Smooth muscle cell (in vitro differentiated cells): ENCODE measurements at regions not wholly inside any gene's neighbourhood (a gene's known extent, or its start where the extent isn't known, plus 50 kb on each side); places are given as distances from the start of the nearest gene placed in this dataset.

Experiments
- DNase-seq: peaks from one replicate; lab custom pipeline; 2025; ENCODE audit not compliant: unreplicated experiment; lab: John Stamatoyannopoulos, UW
- H2AFZ ChIP-seq: fragments of 200-600 bp; sonication (generic); 2 replicates; pipeline ENCODE4 v1.6.0; 2016; ENCODE audit warnings: antibody characterized with exemption, low read depth, mild to moderate bottlenecking
- H3F3A ChIP-seq: fragments of 200-600 bp; sonication (generic); 2 replicates; pipeline ENCODE4 v1.6.0; 2017; ENCODE audit warnings: antibody characterized with exemption, low read depth
- H3K27ac ChIP-seq: fragments of 200-600 bp; sonication (generic); 2 replicates; pipeline ENCODE4 v1.5.1; 2016; ENCODE audit warnings: low read depth, mild to moderate bottlenecking
- H3K27me3 ChIP-seq: fragments of 200-600 bp; sonication (generic); 2 replicates; pipeline ENCODE4 v1.6.1; 2016; ENCODE audit warnings: low read depth, mild to moderate bottlenecking
- H3K36me3 ChIP-seq: fragments of 200-600 bp; sonication (generic); 2 replicates; pipeline ENCODE4 v1.5.1; 2016; ENCODE audit warnings: low read depth
- H3K4me1 ChIP-seq: fragments of 200-600 bp; sonication (generic); 2 replicates; pipeline ENCODE4 v1.5.1; 2016; ENCODE audit warnings: low read depth
- H3K4me2 ChIP-seq: fragments of 200-600 bp; sonication (generic); 2 replicates; pipeline ENCODE4 v1.6.0; 2016; ENCODE audit warnings: mild to moderate bottlenecking
- H3K4me3 ChIP-seq: fragments of 200-600 bp; sonication (generic); 2 replicates; pipeline ENCODE4 v1.5.1; 2016; ENCODE audit warnings: mild to moderate bottlenecking
- H3K79me2 ChIP-seq: fragments of 200-600 bp; sonication (generic); 2 replicates; pipeline ENCODE4 v1.6.0; 2016; ENCODE audit warnings: low read depth, mild to moderate bottlenecking
- H3K9ac ChIP-seq: fragments of 200-600 bp; sonication (generic); 2 replicates; pipeline ENCODE4 v1.6.0; 2016; ENCODE audit warnings: low read depth
- H3K9me3 ChIP-seq: fragments of 200-600 bp; sonication (generic); replicated peaks from 2 replicates; pipeline ENCODE4 v1.5.1; 2016; ENCODE audit warnings: low read depth
- H4K20me1 ChIP-seq: fragments of 200-600 bp; sonication (generic); 2 replicates; pipeline ENCODE4 v1.6.0; 2016; ENCODE audit warnings: low read depth
- CTCF ChIP-seq: fragments of 200-600 bp; sonication (generic); IDR thresholded peaks from 2 replicates; pipeline ENCODE4 v1.5.1; 2017; ENCODE audit warnings: borderline replicate concordance, mild to moderate bottlenecking, antibody characterized with exemption; ENCODE audit not compliant: insufficient read depth, poor library complexity, severe bottlenecking
- WGBS: methylation state at CpG from one replicate; pipeline ENCODE4 v1.1.7; 2016; ENCODE audit warnings: low lambda C conversion rate; 5-methylcytosine and 5-hydroxymethylcytosine counted together

- Histone ChIP-seq H3K79me2 (no peaks in the 10 kb centered on the region), H4K20me1 (no peaks in the 10 kb centered on the region), H3K27ac (no peak overlapping the region), H3F3A (no peaks in the 10 kb centered on the region), H3K9ac (no peak overlapping the region), H3K27me3 (no peaks in the 10 kb centered on the region), H3K9me3 (peaks cover 14% of the 10 kb centered on the region), H3K36me3 (no peaks in the 10 kb centered on the region), H3K4me1 (no peaks in the 10 kb centered on the region), H2AFZ (no peak overlapping the region), H3K4me3 (no peak overlapping the region), H3K4me2 (no peak overlapping the region)
- TF ChIP-seq CTCF = no peak
- DNase-seq = no peak
- 93% methylated on average over 4 of the region's 4 CpGs for WGBS
Measured at GRCh38 chr10:8719971-8720370, 665.5 kb downstream of the GATA3 start.

- TF ChIP-seq CTCF = no peak
- H3F3A ChIP-seq = no peaks in the 10 kb centered on the region
- H3K27ac ChIP-seq = no peak overlapping the region
Measured at GRCh38 chr10:8721650-8722049, 667.2 kb downstream of the GATA3 start.

GRCh38 chr10:8722835-8723234 is 668.3 kb downstream of the GATA3 start:
- no peak overlapping the region for H2AFZ ChIP-seq
- H3K27ac ChIP-seq = no peak overlapping the region
- H3K36me3 ChIP-seq = no peaks in the 10 kb centered on the region
- no peaks in the 10 kb centered on the region for H3K4me1 ChIP-seq
- H3K4me2 ChIP-seq = no peak overlapping the region
- no peak overlapping the region for H3K9ac ChIP-seq
- no peaks in the 10 kb centered on the region for H3K79me2 ChIP-seq
- H3K9me3 ChIP-seq = peaks cover 8% of the 10 kb centered on the region
- H4K20me1 ChIP-seq = no peaks in the 10 kb centered on the region
- no peak overlapping the region for H3K4me3 ChIP-seq
- WGBS = 91% methylated on average over 4 of the region's 4 CpGs
- DNase-seq = no peak
- no peaks in the 10 kb centered on the region for H3K27me3 ChIP-seq
- H3F3A ChIP-seq = no peaks in the 10 kb centered on the region
- TF ChIP-seq CTCF = no peak

More at GRCh38 chr10:8721650-8722049, 667.2 kb downstream of the GATA3 start:
- Histone ChIP-seq H3K27me3 (no peaks in the 10 kb centered on the region), H3K4me2 (no peak overlapping the region), H3K4me1 (no peaks in the 10 kb centered on the region), H3K9ac (no peak overlapping the region), H3K4me3 (no peak overlapping the region), H3K79me2 (no peaks in the 10 kb centered on the region), H4K20me1 (no peaks in the 10 kb centered on the region), H2AFZ (no peak overlapping the region), H3K9me3 (peaks cover 14% of the 10 kb centered on the region), H3K36me3 (no peaks in the 10 kb centered on the region)
- no peak for DNase-seq
- WGBS = 60% methylated on average over 3 of the region's 3 CpGs

- no peaks in the 10 kb centered on the region for H4K20me1 ChIP-seq
- no peaks in the 10 kb centered on the region for H3K9me3 ChIP-seq
- no peaks in the 10 kb centered on the region for H3K79me2 ChIP-seq
- no peak overlapping the region for H3K4me3 ChIP-seq
- no peaks in the 10 kb centered on the region for H3K36me3 ChIP-seq
- no peaks in the 10 kb centered on the region for H3F3A ChIP-seq
- no peak overlapping the region for H3K27ac ChIP-seq
- no peak overlapping the region for H3K9ac ChIP-seq
- H3K4me2 ChIP-seq = no peak overlapping the region
- no peak for TF ChIP-seq CTCF
- DNase-seq = no peak
- no peaks in the 10 kb centered on the region for H3K4me1 ChIP-seq
- WGBS = 93% methylated on average over 8 of the region's 8 CpGs
- no peaks in the 10 kb centered on the region for H3K27me3 ChIP-seq
- H2AFZ ChIP-seq = no peak overlapping the region
Measured at GRCh38 chr10:8725343-8725742, 670.9 kb downstream of the GATA3 start.
